Activated CD4-positive, alpha-beta T cell treated with anti-CD3 and anti-CD28 coated beads, Interleukin-2, amount 50 U/mL, for 16 hours (primary cell): ENCODE measurements at regions not wholly inside any gene's neighbourhood (a gene's known extent, or its start where the extent isn't known, plus 50 kb on each side); places are given as distances from the start of the nearest gene placed in this dataset.
"Not testable (repeated sequence)": the region's sequence is repeated elsewhere in the genome, so short reads cannot be mapped to it uniquely, and the experiment has no call there.

Experiments
- DNase-seq: peaks from one replicate; pipeline ENCODE4 v3.0.0-alpha.2; 2020

DNA sequence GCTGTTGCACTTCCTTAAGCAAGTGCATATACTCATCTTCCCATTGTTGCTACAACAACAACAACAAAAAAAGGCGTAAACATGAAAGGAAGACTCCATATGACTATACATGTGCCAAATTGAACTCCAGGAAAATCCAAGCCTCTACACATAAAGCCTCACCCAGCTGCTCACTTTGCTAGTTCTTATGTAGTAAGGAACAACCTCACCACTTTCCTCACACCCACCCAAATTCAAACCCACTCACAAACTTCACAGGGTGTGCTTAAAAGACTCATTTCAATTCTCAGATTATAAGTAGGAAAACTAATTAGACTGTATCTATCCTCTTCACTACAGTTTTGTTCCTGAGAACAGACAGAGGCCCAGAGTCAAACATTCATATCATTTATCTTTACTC lies 671.1 kb upstream of the INTU start:
- no peak for DNase-seq

DNA sequence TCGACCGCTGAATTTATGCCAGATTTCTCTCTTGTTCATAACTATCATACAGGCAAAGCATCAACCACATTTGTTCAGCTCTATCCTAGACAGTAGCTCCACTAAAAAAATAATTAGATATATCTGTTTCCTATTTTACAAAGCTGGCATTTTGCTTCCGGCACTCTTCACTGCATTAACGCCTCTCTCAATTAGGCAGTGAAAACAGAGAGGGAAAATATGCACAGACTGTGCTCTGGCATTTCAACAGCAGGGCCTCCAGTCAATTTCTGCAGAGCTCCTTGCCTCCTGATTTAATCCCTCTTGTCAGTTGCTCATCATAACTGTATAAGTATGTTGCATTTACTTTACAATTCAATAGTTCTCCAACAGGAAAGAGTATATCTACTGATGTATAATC lies 666.9 kb upstream of the INTU start:
- no peak for DNase-seq

DNA sequence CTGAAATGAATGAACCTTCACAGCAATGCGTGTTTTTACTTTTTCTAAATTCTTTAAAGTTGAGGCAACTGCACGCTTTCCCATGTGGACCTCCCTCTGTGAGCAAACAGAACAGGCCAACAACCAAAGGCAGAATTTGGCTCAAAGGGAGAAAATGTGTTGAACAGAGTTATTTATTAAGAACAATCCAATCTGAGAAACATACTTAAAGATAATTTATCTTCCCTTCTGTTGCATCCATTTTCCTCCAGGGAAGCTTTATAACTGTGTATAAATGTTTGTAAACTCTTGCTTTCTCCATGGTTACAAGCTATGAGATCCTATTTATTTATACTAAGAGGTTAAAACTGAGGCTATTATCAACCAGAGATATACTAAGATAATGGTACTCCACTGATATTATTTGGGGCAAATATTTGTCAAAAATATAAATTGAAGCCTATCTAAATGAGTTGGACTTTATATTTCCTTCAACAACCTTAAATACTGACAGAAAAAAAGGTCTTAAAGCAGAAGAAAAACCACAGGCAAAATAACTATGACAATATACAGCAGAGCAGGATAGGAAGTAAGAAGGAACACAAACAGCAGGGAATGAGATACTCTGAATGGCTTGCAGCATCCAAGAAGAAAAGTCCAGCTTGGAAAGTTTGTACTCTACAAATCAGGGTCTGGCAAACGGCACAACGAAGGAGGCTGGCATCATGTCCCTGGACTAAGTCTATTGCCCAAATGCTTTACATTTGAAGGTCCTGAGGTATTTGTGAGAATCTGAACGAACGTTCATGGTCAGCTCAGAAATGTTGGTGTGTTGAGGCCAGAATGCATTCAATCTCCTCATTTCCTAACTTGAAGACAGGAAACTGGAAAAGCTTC lies 663.2 kb upstream of the INTU start:
- no peak for DNase-seq

DNA sequence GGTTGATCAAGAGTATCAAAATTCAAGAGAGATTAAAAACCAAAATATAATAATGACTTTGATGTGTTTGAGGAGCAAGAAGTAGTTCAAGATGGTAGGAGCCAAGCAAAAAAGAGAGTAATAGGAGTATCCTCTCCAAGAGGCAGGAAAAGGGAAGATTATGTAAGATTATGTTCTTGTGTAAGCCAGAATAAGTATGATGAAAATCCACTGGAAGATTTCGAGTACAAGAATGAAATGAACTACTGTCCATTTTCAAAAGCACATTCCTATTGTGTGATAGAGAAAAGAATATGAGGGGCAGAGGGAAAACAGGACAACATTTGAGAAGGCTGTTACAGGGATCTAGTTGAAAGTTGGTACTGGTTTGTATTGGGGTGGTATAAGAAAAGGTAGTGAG lies 659.6 kb upstream of the INTU start:
- DNase-seq, result no peak

DNA sequence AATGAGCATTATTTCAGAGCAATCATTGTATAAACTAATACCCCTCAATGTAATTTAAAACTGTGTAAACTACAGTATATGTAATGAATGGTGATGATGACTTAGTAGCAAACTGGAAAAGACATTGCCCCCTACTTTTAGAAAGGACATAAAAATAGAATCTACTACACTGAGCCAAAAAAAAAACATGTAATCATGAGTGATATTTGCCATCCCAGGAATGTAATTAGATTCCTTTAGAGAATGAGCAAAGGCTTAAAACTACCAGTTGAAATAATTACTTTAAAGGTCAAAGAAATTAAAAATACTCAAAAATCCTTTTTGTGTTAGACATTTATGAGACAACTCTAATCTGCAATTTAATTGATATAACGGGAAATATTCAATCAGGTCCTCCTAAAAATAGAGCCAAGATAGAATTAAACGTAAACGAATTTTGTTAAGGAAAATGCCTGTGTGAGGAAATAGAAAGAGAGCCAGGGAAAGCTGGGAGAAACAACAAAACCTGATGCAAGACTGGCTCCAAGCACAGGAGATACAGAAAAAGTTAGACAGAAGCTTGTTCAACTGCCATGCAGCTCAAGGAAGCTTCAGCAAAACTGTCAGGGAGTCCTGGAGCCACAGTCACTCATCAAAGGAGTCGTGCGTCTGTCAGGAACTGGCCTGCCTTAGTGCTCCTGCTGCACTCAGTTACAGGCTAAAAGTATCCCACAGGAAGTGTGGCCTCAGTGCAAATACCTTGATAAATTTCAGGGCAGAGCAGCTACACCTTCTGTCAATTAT lies 655.7 kb upstream of the INTU start:
- no peak for DNase-seq

DNA sequence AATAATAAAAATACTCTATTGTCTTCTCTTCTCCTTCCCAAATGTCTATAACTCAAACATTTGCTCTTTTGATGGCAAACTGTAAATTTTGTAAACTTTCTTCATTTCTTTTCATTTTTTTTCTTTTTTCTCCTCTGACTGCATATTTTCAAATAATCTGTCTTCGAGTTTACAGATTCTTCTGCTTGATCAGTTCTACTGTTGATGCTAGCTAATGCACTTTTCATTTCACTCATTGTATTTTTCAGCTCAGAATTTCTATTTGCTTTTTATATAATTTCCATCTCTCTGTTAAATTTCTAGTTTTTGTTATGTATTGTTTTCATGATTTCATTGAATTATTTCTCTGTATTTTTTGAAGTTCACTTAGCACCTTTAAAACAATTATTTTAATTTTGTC lies 646.8 kb upstream of the INTU start:
- DNase-seq, result no peak

DNA sequence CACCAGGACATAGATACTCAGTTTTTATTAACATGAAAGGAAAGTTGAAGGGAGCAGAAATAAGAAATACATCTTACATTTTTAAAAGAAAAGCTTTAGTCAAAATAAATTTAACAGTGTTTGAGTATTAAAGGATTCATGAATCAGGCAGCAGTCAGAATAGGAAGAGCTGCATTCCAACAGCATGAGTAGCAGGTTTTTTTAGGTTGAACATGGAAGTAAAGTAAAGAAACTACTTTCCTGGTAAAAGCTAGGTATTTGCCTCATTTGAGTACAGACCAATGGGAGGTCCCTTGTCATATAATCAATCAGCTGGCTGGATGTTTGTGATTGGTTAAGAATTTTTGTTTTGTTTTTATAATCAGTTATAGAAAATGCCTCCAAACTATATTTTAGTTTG lies 645.9 kb upstream of the INTU start:
- DNase-seq, result no peak

DNA sequence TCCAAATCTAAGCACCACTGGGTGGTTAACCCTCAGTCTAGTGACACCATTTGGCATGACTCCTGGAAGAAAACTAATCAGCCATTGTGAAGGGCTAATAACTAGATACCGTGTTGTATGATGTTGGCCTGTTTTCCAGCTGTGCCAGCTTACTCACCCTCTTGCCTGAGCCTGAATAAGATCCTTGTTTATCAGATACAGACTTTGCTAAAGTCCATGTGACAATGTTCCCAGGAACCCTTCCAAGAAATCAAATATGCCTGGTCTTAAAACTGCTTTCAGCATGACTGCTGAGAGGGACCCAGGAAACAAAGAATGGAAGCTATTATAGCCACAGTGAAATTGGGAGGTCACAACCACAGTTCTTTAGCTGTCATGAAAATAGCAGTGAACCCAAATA lies 640.8 kb upstream of the INTU start:
- DNase-seq, result no peak

DNA sequence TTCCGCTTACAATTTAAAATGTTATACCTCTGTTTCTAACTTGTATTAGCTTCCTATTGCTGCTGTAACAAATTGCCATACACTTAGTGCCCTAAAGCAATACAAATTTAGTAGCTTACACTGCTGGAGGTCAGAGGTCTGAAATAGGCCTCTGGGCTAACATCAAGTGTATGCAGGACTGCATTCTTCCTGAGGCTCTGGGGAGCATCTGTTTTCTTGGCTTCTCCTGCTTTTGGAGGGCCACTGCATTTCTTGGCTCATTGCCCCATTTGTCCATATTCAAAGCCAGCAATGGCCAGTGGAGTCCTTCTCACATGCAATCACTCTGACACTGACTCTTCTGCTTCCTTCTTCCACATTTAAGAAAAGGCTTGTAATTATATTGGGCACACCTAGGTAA lies 639.8 kb upstream of the INTU start:
- DNase-seq, result no peak

DNA sequence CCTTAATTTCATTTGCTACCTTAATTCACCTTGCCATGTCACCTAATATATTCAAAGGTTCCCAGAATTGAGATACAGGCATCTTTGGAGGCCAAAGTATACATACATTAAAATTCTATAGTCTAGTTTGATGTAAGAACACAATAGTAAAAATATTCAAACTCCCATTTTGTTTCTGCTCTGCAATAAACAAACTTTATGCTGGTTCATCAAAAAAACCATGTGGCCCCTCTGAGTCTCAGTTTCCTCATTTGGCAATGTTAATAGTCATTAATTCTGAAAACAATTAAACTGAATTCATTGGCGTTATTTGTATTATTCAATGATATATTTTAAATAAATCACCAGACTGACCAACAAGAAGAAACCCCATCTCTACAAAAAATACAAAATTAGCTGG lies 639.4 kb upstream of the INTU start:
- no peak for DNase-seq

DNA sequence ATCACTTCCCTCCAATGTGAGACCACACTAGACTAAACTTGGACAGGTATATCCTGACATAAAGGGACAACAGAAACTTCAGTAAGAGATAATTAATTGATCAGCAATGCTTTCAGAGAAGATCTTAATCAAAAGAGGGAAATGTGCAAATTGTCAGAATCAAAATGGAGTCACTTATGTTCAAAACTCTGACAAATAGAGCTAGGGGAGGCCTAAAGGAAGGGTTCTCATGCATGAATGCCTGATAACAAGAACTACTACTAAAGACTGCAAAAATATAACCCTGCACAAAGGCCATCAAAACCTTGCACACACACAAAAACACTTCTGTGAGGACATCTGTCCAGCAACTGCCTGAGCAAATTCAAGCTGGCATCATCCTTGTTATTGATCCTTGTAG lies 637.5 kb upstream of the INTU start:
- DNase-seq, result no peak

DNA sequence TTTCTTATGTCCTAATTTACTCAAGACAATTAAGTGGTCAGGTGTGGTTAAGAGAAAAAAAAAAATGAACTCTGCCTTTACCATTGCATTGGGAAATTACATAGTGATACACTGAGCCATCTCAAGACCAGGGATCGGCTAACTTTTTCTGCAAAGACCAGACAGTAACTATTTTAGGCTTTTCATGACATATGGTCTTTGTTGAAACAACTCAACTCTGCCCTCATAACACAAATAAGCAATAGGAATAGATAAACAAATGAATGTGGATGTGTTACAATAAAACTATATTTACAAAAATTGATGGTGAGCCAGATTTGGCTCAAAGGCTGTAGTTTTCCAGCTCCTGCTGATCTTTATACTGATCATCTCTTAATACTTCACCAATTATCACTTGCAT lies 632.6 kb upstream of the INTU start:
- no peak for DNase-seq

DNA sequence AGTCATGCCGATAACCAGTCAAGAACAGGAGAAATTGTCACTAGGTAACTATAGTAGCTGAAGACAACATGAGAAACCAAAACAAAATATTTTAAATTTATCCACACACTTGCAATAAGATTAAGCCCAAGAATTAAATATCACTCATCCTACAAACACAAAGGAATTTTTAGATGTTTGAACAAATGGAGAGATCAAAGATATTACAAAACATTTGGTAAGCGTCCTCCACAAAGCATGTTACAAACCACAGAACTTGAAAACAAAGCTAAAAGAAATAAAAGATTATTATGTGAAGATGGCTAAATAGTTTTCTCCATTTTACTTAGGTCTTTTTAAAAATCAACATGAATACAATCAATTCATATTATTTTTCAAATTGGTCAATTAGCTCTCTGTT lies 631.9 kb upstream of the INTU start:
- DNase-seq, result no peak

DNA sequence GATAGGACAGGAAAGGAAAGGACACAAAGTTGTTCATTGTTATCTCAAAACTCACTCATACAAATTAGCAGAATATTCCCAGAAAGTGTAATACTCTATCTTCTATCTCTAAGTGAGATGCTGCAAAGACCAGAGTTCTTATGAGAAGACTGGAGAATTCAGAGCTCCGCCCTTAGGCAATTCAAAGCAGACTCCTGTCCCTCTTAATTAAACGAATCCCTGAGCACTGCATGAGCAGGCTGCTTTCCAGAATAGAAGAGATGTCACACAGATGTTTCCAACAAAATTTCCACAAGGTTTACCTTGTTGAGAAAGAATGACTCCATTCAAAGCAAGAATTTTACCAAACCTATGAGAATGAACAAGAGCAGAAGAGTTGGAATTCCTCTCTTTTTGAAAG lies 630.8 kb upstream of the INTU start:
- DNase-seq, result no peak

DNA sequence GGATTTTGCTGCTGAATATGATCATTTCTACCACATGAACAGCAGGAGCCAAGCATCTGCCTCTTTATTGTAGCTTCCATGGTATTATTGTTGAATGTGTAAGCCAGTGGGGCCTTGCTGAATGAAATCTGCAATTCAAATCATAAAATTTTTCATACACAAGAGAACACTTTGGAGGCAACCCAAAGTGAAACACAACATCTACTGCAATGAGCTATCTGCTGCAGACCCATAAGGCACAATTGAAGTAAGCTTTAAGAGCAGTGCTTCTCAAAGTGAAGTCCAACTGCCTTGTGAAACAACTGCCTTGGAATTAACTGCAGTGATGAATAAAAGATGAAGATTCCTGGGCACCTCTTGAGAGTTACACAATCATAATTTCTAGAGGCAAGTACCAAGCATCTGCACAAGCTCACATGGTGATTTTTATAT lies 626.3 kb upstream of the INTU start:
- no peak for DNase-seq

DNA sequence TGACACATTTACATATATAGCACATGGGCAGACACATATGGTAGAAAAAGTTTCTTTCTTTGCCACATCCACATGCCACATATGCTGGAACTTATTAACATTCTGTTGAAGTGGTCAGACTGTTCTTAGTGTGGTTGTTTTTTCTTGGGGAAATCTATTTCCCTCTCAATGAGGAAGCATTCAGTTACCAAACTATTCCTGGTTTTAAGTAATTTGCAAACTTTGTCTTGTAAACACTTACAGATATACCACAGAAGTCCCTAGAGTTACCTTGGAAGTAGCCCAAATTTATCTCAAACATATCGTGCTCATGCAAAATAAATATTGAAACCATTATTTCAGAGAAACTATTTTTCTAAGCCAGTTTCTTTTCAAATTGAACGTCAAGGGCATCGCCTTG lies 625.5 kb upstream of the INTU start:
- DNase-seq, result no peak

DNA sequence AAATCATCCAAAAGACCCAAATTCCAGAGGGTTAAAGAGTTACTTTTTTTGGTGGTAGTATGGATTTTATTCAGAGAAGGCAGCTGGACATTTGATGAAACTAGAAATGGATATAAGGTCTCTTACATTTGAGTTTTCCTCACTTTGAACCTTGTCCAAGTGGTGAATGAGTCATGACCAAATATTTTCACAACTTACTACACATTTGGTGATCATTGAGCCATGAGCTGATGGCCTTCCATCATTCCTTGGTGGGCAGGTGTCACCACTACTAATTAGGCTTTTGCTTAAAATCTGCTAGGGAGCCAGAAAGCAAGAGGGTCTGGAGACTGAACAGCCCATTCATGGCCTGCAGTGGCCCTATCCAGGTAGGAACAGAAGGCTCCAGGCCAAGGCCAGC lies 620.2 kb upstream of the INTU start:
- DNase-seq, result no peak

DNA sequence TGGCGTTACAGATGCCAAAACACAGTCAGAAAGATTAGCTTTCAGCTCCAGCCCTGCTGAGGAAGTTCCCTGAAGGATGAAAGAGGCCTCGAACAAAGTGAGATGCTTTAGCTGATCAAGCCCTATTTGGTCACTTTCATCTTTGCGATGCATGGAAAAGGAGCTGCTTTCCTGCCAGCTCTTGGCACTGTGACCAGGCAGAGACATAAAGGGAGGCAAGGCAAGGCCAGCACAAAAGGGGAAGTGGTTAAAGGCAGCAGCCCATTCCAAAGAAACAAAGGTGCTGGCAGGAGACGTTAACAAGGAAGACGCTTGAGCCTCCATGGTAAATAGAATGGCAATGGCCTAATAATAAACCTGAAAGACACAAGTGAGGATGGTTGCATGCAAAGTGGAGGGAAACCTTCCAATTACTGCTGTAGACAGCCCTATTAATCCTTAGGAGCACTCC lies 617.1 kb upstream of the INTU start:
- DNase-seq, result no peak

DNA sequence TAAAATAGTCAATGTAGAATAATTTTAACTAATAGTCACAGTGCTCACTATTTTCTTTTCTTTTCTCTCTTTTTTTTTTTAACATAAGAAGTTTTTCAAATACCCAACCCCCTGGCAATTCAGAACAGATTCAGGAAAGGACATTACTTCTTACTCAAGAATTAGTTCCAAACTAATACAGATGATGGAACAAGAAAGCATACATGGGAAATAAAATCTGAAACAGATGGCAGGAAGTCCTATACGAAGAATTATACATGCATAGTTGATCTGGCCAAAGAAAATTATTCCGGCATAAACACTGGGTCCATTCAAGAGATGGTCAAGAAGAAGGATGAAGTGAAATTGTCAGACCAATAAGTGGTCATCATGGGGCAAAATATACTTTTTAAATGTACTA lies 614.4 kb upstream of the INTU start:
- no peak for DNase-seq

DNA sequence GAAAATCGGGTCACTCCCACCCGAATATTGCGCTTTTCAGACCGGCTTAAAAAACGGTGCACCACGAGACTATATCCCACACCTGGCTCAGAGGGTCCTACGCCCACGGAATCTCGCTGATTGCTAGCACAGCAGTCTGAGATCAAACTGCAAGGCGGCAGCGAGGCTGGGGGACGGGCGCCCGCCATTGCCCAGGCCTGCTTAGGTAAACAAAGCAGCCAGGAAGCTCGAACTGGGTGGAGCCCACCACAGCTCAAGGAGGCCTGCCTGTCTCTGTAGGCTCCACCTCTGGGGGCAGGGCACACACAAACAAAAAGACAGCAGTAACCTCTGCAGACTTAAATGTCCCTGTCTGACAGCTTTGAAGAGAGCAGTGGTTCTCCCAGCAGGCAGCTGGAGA lies 611.9 kb upstream of the INTU start:
- not testable (repeated sequence) for DNase-seq

DNA sequence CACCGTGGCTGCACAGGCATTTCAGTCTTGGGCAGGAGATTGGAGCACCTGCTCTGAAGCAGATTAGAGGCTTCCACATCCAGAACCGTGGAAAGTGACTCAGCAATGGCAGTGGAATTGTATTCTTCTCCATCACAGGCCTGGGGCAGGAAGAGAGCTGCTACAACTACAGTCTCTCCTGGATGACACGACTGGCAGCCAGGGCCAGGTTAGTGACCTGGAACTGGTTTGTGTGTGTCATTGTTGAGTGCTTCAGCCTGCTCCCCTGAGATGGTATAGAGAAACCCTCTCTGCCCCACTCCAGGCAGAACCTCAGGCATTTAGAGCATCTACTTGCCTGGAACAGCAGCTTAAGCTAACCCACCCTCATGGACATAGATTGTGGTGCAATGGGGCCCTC lies 596.5 kb upstream of the INTU start:
- no peak for DNase-seq

DNA sequence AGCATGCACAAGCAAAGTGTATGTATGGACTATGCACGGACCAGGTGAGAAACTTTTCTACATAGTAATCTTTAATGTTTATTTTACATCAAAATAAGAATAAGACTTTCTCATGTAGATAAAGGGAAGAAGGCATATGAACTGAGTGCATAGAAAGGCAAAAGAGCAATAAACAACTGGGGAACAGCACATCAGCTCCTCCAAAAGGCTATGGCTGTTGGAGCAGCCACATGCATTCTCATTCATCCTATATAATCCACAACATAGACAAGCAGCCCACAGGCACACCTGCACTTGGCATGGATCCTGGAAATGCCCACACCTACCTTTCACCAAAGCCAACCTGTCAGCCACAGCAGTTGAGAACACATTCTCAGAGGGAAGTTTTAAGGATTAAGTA lies 586.9 kb upstream of the INTU start:
- no peak for DNase-seq

DNA sequence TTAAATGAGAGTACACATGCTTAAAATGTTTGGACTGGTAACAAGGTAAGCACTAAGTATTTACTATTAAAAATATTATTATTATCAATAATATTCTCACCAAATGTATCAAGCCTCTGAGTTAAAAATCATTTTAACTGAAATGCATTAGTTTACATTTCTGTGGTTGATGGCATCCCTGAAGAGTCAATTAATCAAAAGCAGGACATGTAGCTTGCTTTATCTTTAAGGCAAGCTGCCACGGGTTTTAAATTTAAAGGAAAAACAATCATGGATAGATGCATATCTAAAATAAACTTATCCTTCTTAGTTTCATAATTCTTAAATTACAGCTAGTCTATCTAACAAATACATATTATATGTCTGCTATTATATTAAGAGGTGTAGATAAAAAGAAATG lies 584.8 kb upstream of the INTU start:
- DNase-seq, result no peak

DNA sequence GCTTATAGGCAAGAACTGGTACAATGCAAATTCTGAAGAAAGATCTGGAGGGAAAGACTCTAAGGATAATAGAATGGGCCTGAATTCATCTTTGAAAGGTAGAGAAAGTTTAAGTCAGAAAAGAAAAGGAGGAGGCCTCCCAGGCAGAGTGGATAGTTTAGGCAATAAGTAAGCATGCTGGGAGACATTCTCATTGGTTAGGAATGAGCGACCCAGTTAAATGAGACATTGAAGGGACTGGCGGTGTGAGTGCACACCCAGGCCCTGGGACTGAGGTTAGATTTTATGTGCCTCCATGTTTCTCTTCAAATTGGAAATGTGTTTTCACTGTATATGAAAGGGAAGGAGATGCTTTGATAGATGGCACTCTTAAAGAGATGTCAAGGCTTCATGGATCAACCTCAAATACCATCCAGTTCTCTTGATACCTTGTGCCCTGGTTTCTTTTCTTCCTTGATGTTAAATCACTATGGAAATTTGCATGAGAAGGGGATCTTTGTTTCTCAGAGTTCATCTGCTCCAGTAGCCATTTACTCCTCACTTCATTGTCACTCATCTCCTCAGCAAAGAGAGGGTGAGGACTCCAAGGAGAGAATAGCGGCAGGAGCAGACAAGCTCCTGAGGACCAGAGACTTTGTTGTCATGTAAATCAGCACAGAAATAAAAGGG lies 584.2 kb upstream of the INTU start:
- DNase-seq, result no peak
